HUES64 (cell line): ENCODE measurements at regions not wholly inside any gene's neighbourhood (a gene's known extent, or its start where the extent isn't known, plus 50 kb on each side); places are given as distances from the start of the nearest gene placed in this dataset.

Source experiments
- H3K27ac ChIP-seq: 2 replicates; pipeline ENCODE4 v1.7.0; 2013; ENCODE audit warnings: low read depth, low read length, inconsistent platforms
- H3K27me3 ChIP-seq: 2 replicates; pipeline ENCODE4 v1.6.1; 2013; ENCODE audit warnings: mild to moderate bottlenecking, low read length; ENCODE audit not compliant: insufficient read depth
- H3K36me3 ChIP-seq: 2 replicates; pipeline ENCODE4 v1.6.1; 2013; ENCODE audit warnings: mild to moderate bottlenecking, low read length; ENCODE audit not compliant: insufficient read depth
- H3K4me1 ChIP-seq: 2 replicates; pipeline ENCODE4 v1.6.1; 2013; ENCODE audit warnings: mild to moderate bottlenecking, low read length, moderate library complexity; ENCODE audit not compliant: insufficient read depth
- H3K4me3 ChIP-seq: 2 replicates; pipeline ENCODE4 v1.5.1; 2013; ENCODE audit warnings: mild to moderate bottlenecking, low read length, moderate library complexity
- H3K9ac ChIP-seq: 2 replicates; pipeline ENCODE4 v1.6.1; 2013; ENCODE audit warnings: mild to moderate bottlenecking, low read depth, low read length
- H3K9me3 ChIP-seq: 2 replicates; pipeline ENCODE4 v1.6.1; 2013; ENCODE audit warnings: low read depth, low read length; ENCODE audit not compliant: insufficient read depth
- WGBS: fragments of 150-250, 120-280 bp; methylation state at CpG from one replicate; pipeline ENCODE4 v1.1.7; 2013; ENCODE audit warnings: missing lambda C conversion rate; 5-methylcytosine and 5-hydroxymethylcytosine counted together

DNA sequence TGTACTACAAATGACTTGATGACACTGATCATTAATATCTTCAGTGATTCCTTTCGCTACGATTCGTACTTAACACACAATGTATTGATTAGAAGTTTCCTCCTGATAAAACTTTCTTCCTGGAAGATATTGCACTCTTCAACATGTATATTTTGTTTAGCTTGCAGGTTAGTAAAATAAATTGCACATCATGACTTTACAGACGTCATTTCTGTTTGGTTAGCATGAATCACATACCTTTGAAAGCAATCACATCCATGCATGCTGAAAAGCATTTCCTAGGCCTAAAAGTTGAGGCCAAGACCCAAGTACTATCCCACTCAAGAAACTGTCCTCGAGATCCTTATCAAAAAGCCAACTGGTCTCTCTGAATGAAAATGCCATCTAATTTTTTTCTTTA, 1841.0 kb upstream of the PCDH7 start:
- H3K9ac ChIP-seq: no peak overlapping the region
- H3K27ac ChIP-seq: no peak overlapping the region
- no peaks in the 10 kb centered on the region for H3K27me3 ChIP-seq
- no peak overlapping the region for H3K4me3 ChIP-seq
- H3K4me1 ChIP-seq: peaks cover 8% of the 10 kb centered on the region; the same call in 1 of the 2 replicates
- WGBS: 76% methylated on average over 5 of the region's 5 CpGs
- no peaks in the 10 kb centered on the region for H3K36me3 ChIP-seq
- no peaks in the 10 kb centered on the region for H3K9me3 ChIP-seq

GRCh38 chr4:28879900-28880299, 1840.3 kb upstream of the PCDH7 start:
- Histone ChIP-seq H3K27me3 (no peaks in the 10 kb centered on the region), H3K4me3 (no peak overlapping the region), H3K36me3 (no peaks in the 10 kb centered on the region), H3K9me3 (no peaks in the 10 kb centered on the region), H3K4me1 (peaks cover 8% of the 10 kb centered on the region; the same call in 1 of the 2 replicates), H3K27ac (no peak overlapping the region), H3K9ac (no peak overlapping the region)
- 100% methylated on average over 1 of the region's 2 CpGs for WGBS

GRCh38 chr4:28883211-28883610, 1837.0 kb upstream of the PCDH7 start:
- Histone ChIP-seq H3K27ac (no peak overlapping the region), H3K27me3 (no peaks in the 10 kb centered on the region), H3K4me1 (peaks cover 8% of the 10 kb centered on the region; the same call in 1 of the 2 replicates), H3K36me3 (no peaks in the 10 kb centered on the region), H3K4me3 (no peak overlapping the region), H3K9ac (no peak overlapping the region), H3K9me3 (no peaks in the 10 kb centered on the region)
- WGBS: 80% methylated on average over 2 of the region's 2 CpGs

GRCh38 chr4:28886934-28887333, 1833.2 kb upstream of the PCDH7 start:
- no peak overlapping the region for H3K27ac ChIP-seq
- 81% methylated on average over 3 of the region's 4 CpGs for WGBS
- no peaks in the 10 kb centered on the region for H3K27me3 ChIP-seq
- H3K4me1 ChIP-seq: peaks cover 8% of the 10 kb centered on the region; the same call in 1 of the 2 replicates
- H3K4me3 ChIP-seq: no peak overlapping the region
- H3K9me3 ChIP-seq: no peaks in the 10 kb centered on the region
- H3K9ac ChIP-seq: no peak overlapping the region
- no peaks in the 10 kb centered on the region for H3K36me3 ChIP-seq

- Histone ChIP-seq H3K4me3 (no peak overlapping the region), H3K36me3 (no peaks in the 10 kb centered on the region), H3K27me3 (no peaks in the 10 kb centered on the region), H3K27ac (no peak overlapping the region), H3K9ac (no peak overlapping the region), H3K9me3 (no peaks in the 10 kb centered on the region), H3K4me1 (no peaks in the 10 kb centered on the region)
- WGBS: 100% methylated on average over 2 of the region's 3 CpGs
Measured at GRCh38 chr4:28890949-28891775, 1829.0 kb upstream of the PCDH7 start.

DNA sequence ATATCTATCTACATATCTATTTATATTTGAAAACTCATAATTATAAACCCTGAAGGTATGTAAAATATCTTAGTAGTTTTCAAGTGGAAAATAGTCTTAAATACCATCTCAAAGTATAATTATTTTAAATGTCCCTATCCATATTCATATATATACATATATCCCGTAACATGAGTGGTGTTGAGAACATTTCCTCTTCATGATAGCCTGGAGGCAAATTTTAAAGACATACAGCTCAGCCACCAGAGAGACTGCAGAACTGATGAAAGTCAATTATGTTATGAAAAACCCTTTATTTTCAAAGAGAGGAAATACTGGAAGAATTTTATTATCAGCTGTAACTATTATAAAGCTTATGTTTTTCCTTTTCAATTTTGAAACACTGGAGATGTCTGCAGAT, 1806.7 kb upstream of the PCDH7 start:
- no peaks in the 10 kb centered on the region for H3K9me3 ChIP-seq
- WGBS: no CpG with 5 or more reads among the region's 1 CpG
- no peaks in the 10 kb centered on the region for H3K36me3 ChIP-seq
- H3K27ac ChIP-seq: no peak overlapping the region
- no peaks in the 10 kb centered on the region for H3K4me1 ChIP-seq
- no peak overlapping the region for H3K9ac ChIP-seq
- H3K27me3 ChIP-seq: no peaks in the 10 kb centered on the region
- H3K4me3 ChIP-seq: no peak overlapping the region

GRCh38 chr4:28916585-28916984, 1803.6 kb upstream of the PCDH7 start:
- Histone ChIP-seq H3K4me3 (no peak overlapping the region), H3K36me3 (no peaks in the 10 kb centered on the region), H3K4me1 (peaks cover 5% of the 10 kb centered on the region; the same call in 1 of the 2 replicates), H3K9ac (no peak overlapping the region), H3K27ac (no peak overlapping the region), H3K9me3 (no peaks in the 10 kb centered on the region), H3K27me3 (no peaks in the 10 kb centered on the region)
- WGBS: 97% methylated on average over 2 of the region's 2 CpGs

DNA sequence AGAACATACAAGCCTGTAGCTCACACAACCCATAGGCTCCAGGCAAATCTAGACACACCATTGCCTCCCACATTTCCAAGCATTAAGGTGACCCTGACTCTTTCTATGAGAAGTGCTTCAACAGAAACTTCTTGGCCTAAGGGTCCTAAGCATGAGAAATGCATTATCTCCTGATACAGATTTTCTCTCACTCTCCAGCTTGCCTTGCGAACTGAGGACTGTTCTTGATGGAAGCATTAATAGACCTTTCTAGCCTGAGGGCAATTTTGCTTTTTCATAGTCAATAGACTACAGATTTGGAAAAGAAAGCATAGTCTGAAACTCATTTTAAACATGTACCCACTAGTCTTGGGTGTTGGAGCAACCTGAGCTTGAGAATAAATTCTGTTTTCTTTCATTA, 1801.3 kb upstream of the PCDH7 start:
- no peak overlapping the region for H3K27ac ChIP-seq
- H3K4me1 ChIP-seq: peaks cover 5% of the 10 kb centered on the region; the same call in 1 of the 2 replicates
- no peak overlapping the region for H3K9ac ChIP-seq
- H3K36me3 ChIP-seq: no peaks in the 10 kb centered on the region
- no peak overlapping the region for H3K4me3 ChIP-seq
- no peaks in the 10 kb centered on the region for H3K9me3 ChIP-seq
- 100% methylated on average over 1 of the region's 1 CpG for WGBS
- no peaks in the 10 kb centered on the region for H3K27me3 ChIP-seq

- Histone ChIP-seq H3K4me3 (no peak overlapping the region), H3K27me3 (no peaks in the 10 kb centered on the region), H3K9me3 (no peaks in the 10 kb centered on the region), H3K27ac (no peak overlapping the region), H3K4me1 (peaks cover 5% of the 10 kb centered on the region; the same call in 1 of the 2 replicates), H3K9ac (no peak overlapping the region), H3K36me3 (no peaks in the 10 kb centered on the region)
- 75% methylated on average over 5 of the region's 5 CpGs for WGBS
Measured at GRCh38 chr4:28921886-28922285, 1798.3 kb upstream of the PCDH7 start.

DNA sequence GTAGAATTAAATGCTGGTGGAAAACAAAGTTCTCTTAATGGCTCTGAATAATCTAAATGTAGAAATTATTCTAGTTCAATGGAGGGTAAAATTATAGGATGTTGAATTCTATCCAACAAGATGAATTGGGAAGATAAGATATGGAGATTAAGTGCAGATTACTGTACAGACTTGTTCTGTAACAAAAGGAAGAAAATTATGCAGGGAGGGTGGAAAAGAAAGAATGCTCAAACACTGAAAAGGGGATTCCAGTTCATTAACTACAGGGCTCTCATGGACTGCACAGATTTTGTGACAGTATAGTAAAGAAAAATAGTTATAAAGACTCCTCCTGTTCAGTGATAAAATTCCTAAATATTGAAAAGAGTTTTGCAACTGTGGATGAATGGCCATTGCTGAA, 1794.0 kb upstream of the PCDH7 start:
- no peaks in the 10 kb centered on the region for H3K9me3 ChIP-seq
- no peaks in the 10 kb centered on the region for H3K27me3 ChIP-seq
- no peaks in the 10 kb centered on the region for H3K4me1 ChIP-seq
- H3K36me3 ChIP-seq: no peaks in the 10 kb centered on the region
- H3K27ac ChIP-seq: no peak overlapping the region
- H3K4me3 ChIP-seq: no peak overlapping the region
- no peak overlapping the region for H3K9ac ChIP-seq

DNA sequence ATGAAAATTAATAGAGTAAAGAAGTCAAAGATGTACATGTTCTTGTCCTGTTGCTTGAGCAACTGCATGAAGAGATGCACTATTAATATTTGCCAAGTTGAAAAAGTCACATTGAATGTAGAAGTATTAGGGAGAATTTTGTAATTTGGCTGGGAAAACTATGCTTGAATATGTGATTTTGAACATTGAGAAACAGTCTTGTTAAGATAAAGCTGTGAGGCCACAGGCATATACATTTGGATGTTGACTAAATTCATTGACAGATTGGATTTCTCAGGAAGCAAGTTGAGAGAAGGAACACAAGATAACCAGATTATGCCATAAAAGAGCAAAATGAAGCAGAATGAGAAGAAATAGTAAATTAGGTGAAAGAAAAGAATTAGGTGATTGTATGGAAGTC, 1777.5 kb upstream of the PCDH7 start:
- Histone ChIP-seq H3K4me1 (no peaks in the 10 kb centered on the region), H3K36me3 (no peaks in the 10 kb centered on the region), H3K9ac (no peak overlapping the region), H3K27ac (no peak overlapping the region), H3K27me3 (no peaks in the 10 kb centered on the region), H3K4me3 (no peak overlapping the region), H3K9me3 (no peaks in the 10 kb centered on the region)

DNA sequence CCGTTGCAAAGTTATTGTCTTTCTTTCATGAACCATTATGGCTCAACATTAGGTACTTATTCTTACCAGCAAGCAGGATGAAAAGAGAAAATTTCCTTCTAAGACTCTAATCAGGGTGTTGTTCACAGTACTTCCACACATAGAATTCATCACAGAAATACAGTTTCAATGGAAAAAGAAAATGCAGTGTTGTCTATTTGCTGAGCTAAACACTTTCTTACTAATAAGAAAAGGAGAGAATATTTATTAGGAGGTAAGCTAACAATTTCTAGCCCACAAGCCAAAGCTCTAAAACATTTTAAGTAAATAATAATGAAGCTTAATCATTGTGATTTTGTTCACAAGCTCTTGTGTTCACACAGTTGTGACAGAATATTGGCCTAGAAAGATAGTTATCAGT, 1772.8 kb upstream of the PCDH7 start:
- H3K9me3 ChIP-seq: no peaks in the 10 kb centered on the region

More for the DNA sequence above, 1772.8 kb upstream of the PCDH7 start:
- Histone ChIP-seq H3K36me3 (no peaks in the 10 kb centered on the region), H3K27me3 (no peaks in the 10 kb centered on the region), H3K4me3 (no peak overlapping the region), H3K9ac (no peak overlapping the region), H3K27ac (no peak overlapping the region), H3K4me1 (no peaks in the 10 kb centered on the region)
- WGBS: 88% methylated on average over 1 of the region's 1 CpG
